ENCODE measurements at regions not wholly inside any gene's neighbourhood (a gene's known extent, or its start where the extent isn't known, plus 50 kb on each side); places are given as distances from the start of the nearest gene placed in this dataset.

GRCh38 chr5:115732026-115732425 is 84.4 kb downstream of the CDO1 start:
- Histone ChIP-seq H3K36me3 (ENCODE audit: insufficient read depth, low read length) (no peaks in the 10 kb centered on the region), H3K9me3 (ENCODE audit: low read length) (no peaks in the 10 kb centered on the region), H3K4me2 (ENCODE audit: low read length) (no peak overlapping the region), H3K9me2 (ENCODE audit: insufficient read depth, low read length) (no peaks in the 10 kb centered on the region), H3K4me3 (ENCODE audit: low read depth, low read length, poor library complexity, severe bottlenecking) (no peak overlapping the region), H3K4me1 (ENCODE audit: insufficient read depth, low read length, poor library complexity, severe bottlenecking) (no peaks in the 10 kb centered on the region), H2AFZ (ENCODE audit: low read length) (no peak overlapping the region), H3K27ac (ENCODE audit: low read depth, low read length, poor library complexity, severe bottlenecking) (no peak overlapping the region), H3K79me2 (ENCODE audit: insufficient read depth, low read depth, low read length) (no peaks in the 10 kb centered on the region), H4K20me1 (ENCODE audit: insufficient read depth, low read length) (no peaks in the 10 kb centered on the region; the same call in 1 of the 2 replicates)
- TF ChIP-seq EZH2phosphoT487 (IDR thresholded peaks at IDR 0.05; ENCODE audit: borderline replicate concordance, low read depth, low read length) (no peak), CTCF (conservative IDR thresholded peaks at IDR 0.05; ENCODE audit: low read length) (no peak)
- ChIA-PET POLR2A (interaction anchor here (0.6 to 1.2 kb wide), 3 partner anchors 14 to 629 kb away, joined by 3 to 5 read pairs (median 5); no protein-coding TSS in a partner anchor), CTCF (ENCODE audit: unreplicated experiment) (no interaction called here)
- no peak for DNase-seq (ENCODE audit: low spot score)
- BruUV-seq (replicated peaks) = no TSS peak
- intact Hi-C loops (cut with micrococcal nuclease; ENCODE audit: unreplicated experiment) = no loop called here

- no peaks in the 10 kb centered on the region for H3K36me3 ChIP-seq (ENCODE audit: insufficient read depth, low read length)
- ChIA-PET CTCF (ENCODE audit: unreplicated experiment) (no interaction called here), POLR2A (no interaction called here)
- H3K4me1 ChIP-seq (ENCODE audit: insufficient read depth, low read length, poor library complexity, severe bottlenecking) = no peaks in the 10 kb centered on the region
- DNase-seq (ENCODE audit: low spot score) = no peak
- intact Hi-C loops (cut with micrococcal nuclease; ENCODE audit: unreplicated experiment) = no loop called here
- BruUV-seq (replicated peaks) = no TSS peak
- H3K4me3 ChIP-seq (ENCODE audit: low read depth, low read length, poor library complexity, severe bottlenecking) = no peak overlapping the region
- H3K27ac ChIP-seq (ENCODE audit: low read depth, low read length, poor library complexity, severe bottlenecking) = no peak overlapping the region
- H3K9me2 ChIP-seq (ENCODE audit: insufficient read depth, low read length) = no peaks in the 10 kb centered on the region
- no peaks in the 10 kb centered on the region for H3K79me2 ChIP-seq (ENCODE audit: insufficient read depth, low read depth, low read length)
- H3K4me2 ChIP-seq (ENCODE audit: low read length) = no peak overlapping the region
- H2AFZ ChIP-seq (ENCODE audit: low read length) = no peak overlapping the region
- H3K9me3 ChIP-seq (ENCODE audit: low read length) = no peaks in the 10 kb centered on the region
- no peaks in the 10 kb centered on the region for H4K20me1 ChIP-seq (ENCODE audit: insufficient read depth, low read length)
- no peak for TF ChIP-seq EZH2phosphoT487 (IDR thresholded peaks at IDR 0.05; ENCODE audit: borderline replicate concordance, low read depth, low read length)
- no peak for TF ChIP-seq CTCF (conservative IDR thresholded peaks at IDR 0.05; ENCODE audit: low read length)
These were observed 90.9 kb downstream of the CDO1 start for GRCh38 chr5:115725522-115725921.

- H3K4me1 ChIP-seq (ENCODE audit: insufficient read depth, low read length, poor library complexity, severe bottlenecking) = no peaks in the 10 kb centered on the region
- H3K4me2 ChIP-seq (ENCODE audit: low read length) = no peak overlapping the region
- TF ChIP-seq CTCF (conservative IDR thresholded peaks at IDR 0.05; ENCODE audit: low read length) (no peak), EZH2phosphoT487 (IDR thresholded peaks at IDR 0.05; ENCODE audit: borderline replicate concordance, low read depth, low read length) (no peak)
- no peaks in the 10 kb centered on the region for H4K20me1 ChIP-seq (ENCODE audit: insufficient read depth, low read length)
- H3K9me3 ChIP-seq (ENCODE audit: low read length) = no peaks in the 10 kb centered on the region
- no peaks in the 10 kb centered on the region for H3K79me2 ChIP-seq (ENCODE audit: insufficient read depth, low read depth, low read length)
- DNase-seq (ENCODE audit: low spot score) = no peak
- POLR2A ChIA-PET = no interaction called here
- CTCF ChIA-PET (ENCODE audit: unreplicated experiment) = no interaction called here
- no TSS peak for BruUV-seq (replicated peaks)
- H2AFZ ChIP-seq (ENCODE audit: low read length) = no peak overlapping the region
- no peaks in the 10 kb centered on the region for H3K36me3 ChIP-seq (ENCODE audit: insufficient read depth, low read length)
- H3K9me2 ChIP-seq (ENCODE audit: insufficient read depth, low read length) = no peaks in the 10 kb centered on the region
- intact Hi-C loops (cut with micrococcal nuclease; ENCODE audit: unreplicated experiment) = no loop called here
- no peak overlapping the region for H3K27ac ChIP-seq (ENCODE audit: low read depth, low read length, poor library complexity, severe bottlenecking)
- no peak overlapping the region for H3K4me3 ChIP-seq (ENCODE audit: low read depth, low read length, poor library complexity, severe bottlenecking)
These were observed 93.2 kb downstream of the CDO1 start for GRCh38 chr5:115723220-115723619.
